ENCODE measurements at regions not wholly inside any gene's neighbourhood (a gene's known extent, or its start where the extent isn't known, plus 50 kb on each side); places are given as distances from the start of the nearest gene placed in this dataset.

DNA sequence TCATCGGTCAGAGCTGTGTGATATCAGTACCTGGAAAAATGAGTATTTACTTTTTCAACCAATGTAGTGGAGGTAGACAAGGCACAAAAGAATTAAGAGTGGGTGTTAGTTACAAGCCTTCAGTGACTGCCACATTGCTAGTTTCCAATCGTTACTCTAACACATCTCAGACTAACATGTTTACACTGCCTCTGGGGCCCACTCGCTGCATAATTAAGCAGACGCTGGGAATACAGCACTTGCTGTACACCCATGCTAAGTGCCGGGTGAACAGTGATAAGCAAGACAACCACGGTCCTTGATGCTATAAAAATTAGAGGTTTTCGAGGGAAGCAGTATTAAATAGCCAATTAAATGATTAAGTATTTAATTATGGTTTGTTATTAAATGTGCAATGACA, 1147.6 kb downstream of the AACS start:
- TF ChIP-seq, protein P1, sequence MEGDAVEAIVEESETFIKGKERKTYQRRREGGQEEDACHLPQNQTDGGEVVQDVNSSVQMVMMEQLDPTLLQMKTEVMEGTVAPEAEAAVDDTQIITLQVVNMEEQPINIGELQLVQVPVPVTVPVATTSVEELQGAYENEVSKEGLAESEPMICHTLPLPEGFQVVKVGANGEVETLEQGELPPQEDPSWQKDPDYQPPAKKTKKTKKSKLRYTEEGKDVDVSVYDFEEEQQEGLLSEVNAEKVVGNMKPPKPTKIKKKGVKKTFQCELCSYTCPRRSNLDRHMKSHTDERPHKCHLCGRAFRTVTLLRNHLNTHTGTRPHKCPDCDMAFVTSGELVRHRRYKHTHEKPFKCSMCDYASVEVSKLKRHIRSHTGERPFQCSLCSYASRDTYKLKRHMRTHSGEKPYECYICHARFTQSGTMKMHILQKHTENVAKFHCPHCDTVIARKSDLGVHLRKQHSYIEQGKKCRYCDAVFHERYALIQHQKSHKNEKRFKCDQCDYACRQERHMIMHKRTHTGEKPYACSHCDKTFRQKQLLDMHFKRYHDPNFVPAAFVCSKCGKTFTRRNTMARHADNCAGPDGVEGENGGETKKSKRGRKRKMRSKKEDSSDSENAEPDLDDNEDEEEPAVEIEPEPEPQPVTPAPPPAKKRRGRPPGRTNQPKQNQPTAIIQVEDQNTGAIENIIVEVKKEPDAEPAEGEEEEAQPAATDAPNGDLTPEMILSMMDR (IDR thresholded peaks at IDR 0.05; ENCODE audit: extremely low read depth in 1 of 2, insufficient read depth in 1 of 2, low read depth in 1 of 2, low read length in 2 of 2): no peak
- TF ChIP-seq POLR2A (IDR thresholded peaks at IDR 0.05; ENCODE audit: low read depth, low read length) (no peak), EZH2 (IDR thresholded peaks at IDR 0.05; ENCODE audit: borderline replicate concordance, low read depth, low read length, severe bottlenecking) (no peak), MYC (IDR thresholded peaks at IDR 0.05; ENCODE audit: low read depth, low read length) (no peak), JUN (IDR thresholded peaks at IDR 0.05; ENCODE audit: borderline replicate concordance, insufficient read depth, insufficient read length, low read depth) (no peak), POLR2AphosphoS5 (IDR thresholded peaks at IDR 0.05; ENCODE audit: insufficient read depth, low read depth, low read length) (no peak), FOS (IDR thresholded peaks at IDR 0.05; ENCODE audit: borderline replicate concordance, insufficient read depth, low read length) (no peak), GATA2 (IDR thresholded peaks at IDR 0.05; ENCODE audit: insufficient read depth, insufficient read length, low read depth, low read length) (no peak)
- TF ChIP-seq, protein P2, sequence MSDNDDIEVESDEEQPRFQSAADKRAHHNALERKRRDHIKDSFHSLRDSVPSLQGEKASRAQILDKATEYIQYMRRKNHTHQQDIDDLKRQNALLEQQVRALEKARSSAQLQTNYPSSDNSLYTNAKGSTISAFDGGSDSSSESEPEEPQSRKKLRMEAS (IDR thresholded peaks at IDR 0.05; ENCODE audit: insufficient read depth, insufficient read length): no peak

All from endothelial cell of umbilical vein (primary cell).